Testis (tissue), 2 donors: ENCODE measurements at regions not wholly inside any gene's neighbourhood (a gene's known extent, or its start where the extent isn't known, plus 50 kb on each side); places are given as distances from the start of the nearest gene placed in this dataset.

Experiments
- POLR2A ChIP-seq: fragments of 450-650 bp; IDR thresholded peaks from one replicate; pipeline ENCODE4 v1.6.1; 2017; ENCODE audit warnings: antibody characterized with exemption, mild to moderate bottlenecking, moderate library complexity
- TF ChIP-seq, protein P1 (sequence below), 3 experiments: fragments of 450-650 bp in 2 of 3; fragments of 200-600 bp in 1 of 3; sonication (generic) in 1 of 3; IDR thresholded peaks; one replicate each; pipeline ENCODE4 v1.5.1; 2016 to 2019; ENCODE audit warnings: antibody characterized with exemption in 3 of 3, mild to moderate bottlenecking in 2 of 3, moderate library complexity in 1 of 3

DNA sequence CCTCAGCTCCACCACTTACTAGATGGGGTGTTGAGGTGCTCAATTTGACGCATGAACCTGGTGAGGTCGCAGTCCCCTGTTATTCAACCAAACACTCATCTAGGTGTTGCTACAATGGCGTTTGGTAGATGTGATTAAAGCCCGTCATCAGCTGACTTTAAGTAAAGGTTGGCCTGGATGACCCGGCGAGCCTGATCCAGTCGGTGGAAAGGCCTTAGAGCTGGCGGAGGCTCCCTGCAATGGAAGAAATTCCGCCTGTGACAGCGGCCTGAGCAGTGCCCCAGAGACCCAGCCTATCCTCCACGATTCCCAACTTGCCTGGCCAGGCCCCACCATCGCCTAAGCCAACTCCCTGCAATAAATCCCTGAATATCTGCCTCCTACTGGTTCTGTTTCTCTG, 171.4 kb downstream of the BMP7 start:
- TF ChIP-seq POLR2A = no peak
- TF ChIP-seq, protein P1, sequence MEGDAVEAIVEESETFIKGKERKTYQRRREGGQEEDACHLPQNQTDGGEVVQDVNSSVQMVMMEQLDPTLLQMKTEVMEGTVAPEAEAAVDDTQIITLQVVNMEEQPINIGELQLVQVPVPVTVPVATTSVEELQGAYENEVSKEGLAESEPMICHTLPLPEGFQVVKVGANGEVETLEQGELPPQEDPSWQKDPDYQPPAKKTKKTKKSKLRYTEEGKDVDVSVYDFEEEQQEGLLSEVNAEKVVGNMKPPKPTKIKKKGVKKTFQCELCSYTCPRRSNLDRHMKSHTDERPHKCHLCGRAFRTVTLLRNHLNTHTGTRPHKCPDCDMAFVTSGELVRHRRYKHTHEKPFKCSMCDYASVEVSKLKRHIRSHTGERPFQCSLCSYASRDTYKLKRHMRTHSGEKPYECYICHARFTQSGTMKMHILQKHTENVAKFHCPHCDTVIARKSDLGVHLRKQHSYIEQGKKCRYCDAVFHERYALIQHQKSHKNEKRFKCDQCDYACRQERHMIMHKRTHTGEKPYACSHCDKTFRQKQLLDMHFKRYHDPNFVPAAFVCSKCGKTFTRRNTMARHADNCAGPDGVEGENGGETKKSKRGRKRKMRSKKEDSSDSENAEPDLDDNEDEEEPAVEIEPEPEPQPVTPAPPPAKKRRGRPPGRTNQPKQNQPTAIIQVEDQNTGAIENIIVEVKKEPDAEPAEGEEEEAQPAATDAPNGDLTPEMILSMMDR (IDR thresholded peaks at IDR 0.05) = no peak
